ENCODE measurements at regions not wholly inside any gene's neighbourhood (a gene's known extent, or its start where the extent isn't known, plus 50 kb on each side); places are given as distances from the start of the nearest gene placed in this dataset.
"Not testable (repeated sequence)": the region's sequence is repeated elsewhere in the genome, so short reads cannot be mapped to it uniquely, and the experiment has no call there.

GRCh38 chr2:22442051-22442450 is 942.9 kb upstream of the KLHL29 start:
- no peak for DNase-seq

DNA sequence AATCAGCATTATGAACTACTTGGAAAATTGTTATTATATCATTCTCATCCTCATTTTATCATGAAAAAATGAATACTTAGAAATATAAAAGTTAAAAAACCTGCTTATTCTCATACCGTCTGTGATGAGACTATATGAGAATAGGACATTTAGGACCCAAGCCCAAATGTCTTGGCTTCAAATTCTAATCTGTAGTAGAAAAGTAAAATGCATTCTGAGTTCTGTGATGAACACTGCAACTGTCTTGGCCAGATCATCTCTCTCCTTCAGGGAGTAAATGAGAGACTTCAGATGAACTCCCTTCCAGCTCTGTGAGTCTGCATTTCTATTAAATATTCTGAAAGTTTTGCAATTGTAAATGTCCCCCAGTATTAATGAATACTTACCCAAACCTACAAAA is 940.7 kb upstream of the KLHL29 start:
- no peak for DNase-seq

DNA sequence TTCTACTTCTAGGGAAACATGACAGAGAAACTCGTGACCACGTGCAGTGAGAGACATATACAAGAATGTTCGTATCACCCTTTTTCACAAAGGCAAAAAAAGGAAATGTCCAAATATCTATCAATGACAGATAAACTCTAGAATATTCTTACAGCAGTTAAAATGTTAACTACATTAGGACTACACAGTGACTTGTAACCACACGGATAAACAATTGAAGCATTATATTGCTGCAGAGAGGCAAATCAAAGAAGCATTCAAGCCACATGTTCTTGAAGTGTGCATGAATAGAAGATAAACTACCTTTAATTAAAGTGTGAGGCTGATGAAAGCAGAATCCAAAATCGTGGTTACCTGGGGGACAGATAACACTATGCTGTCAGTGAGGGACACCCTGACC is 935.3 kb upstream of the KLHL29 start:
- DNase-seq = no peak

GRCh38 chr2:22450831-22451230 is 934.1 kb upstream of the KLHL29 start:
- DNase-seq = no peak

GRCh38 chr2:22454826-22455485 is 930.0 kb upstream of the KLHL29 start:
- DNase-seq = no peak

DNA sequence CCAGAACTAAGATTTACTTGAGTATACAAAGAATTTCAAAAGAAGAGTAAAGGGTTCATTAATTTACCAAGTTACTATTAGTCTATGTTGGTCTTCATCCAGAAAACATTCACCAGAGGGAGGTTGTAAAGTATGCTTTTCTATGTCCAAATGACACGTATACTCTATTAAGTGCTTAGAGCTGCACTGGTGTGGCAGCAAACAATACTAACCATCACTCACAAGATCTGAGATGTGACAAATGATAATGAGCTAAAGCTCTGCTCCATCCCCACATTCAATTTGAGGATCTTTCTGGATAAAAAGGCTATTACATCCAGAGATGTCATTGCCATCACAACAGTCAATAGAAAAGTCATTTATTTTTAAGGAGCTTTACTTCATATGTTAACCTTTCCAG is 926.5 kb upstream of the KLHL29 start:
- no peak for DNase-seq

GRCh38 chr2:22475103-22475502 is 909.9 kb upstream of the KLHL29 start:
- not testable (repeated sequence) for DNase-seq

DNA sequence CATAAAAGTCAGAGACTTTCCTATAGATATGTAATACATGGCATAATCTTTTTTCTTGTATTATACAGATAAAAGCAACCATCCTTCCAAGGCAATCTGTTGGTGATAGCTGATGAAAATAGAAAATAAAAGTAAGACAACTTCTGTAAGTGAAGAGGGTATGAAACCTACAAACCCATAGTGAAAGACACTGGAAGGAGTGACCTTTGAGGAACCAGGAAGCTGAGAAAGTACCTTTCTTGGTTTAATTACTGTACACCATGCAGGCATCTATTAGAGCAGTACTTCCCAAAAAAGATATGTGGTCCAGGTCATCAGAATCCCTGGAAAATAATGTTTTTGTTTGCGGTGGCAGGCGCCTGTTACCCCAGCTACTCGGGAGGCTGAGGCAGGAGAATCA is 906.6 kb upstream of the KLHL29 start:
- no peak for DNase-seq

DNA sequence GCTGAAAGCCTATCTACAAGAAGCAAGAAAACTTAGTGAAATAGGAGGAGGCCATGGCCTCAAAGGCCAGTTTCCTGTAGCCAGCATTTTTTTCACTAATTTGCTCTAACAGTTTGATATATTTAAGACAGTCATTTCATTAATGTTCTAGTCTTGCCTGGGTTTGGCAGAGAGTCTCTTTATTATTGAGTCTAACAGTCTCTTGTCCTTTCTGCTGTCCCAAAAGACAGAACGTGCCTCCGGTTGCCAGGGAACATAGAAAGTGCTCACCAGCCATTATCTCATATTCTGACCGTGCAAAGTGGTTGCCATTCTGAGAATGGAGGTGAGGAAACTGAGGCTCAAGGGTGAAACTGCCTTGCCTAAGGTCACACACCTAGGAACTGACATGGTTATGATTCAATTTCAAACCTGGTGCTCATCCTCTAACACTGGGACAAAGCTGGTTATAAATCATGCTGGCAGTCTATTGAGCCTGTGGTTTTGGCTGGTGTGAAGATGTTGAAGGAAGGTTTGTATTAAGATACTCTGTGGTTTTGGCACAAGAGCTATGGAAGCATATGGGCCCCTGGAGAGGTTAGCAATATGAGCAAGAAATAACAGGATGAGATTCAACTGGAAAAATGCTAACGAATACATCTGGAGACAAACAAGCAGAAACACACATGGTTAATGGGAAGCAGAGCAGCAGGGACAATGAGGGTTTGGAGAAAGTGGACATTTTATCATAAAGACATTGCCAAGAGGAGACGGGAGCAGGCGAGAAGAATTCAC is 903.3 kb upstream of the KLHL29 start:
- DNase-seq = no peak

DNA sequence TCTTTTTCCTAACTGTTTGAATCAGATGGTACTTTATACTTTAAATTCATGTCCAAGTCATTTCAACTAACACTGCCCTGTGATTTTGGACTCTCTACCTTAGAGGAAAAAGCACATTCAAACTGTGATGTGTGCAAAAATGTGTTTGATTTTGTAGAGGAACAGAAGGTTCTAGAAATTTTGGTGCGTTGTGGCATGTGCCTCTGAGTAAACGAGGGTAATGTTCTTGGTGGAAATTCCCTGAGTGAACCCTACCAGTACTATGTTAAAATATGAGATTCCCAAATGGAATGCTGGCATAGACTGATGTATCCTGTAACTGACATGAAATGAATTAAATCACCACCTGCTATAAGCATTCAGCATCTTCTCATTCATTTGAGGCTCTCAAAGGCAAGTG is 901.9 kb upstream of the KLHL29 start:
- no peak for DNase-seq

- DNase-seq = no peak
Measured at GRCh38 chr2:22485486-22485885, 899.5 kb upstream of the KLHL29 start.

- DNase-seq = no peak
Measured at GRCh38 chr2:22486343-22486742, 898.6 kb upstream of the KLHL29 start.

- no peak for DNase-seq
Measured at GRCh38 chr2:22487036-22487435, 897.9 kb upstream of the KLHL29 start.

GRCh38 chr2:22487541-22487940 is 897.4 kb upstream of the KLHL29 start:
- DNase-seq = no peak

- DNase-seq = no peak
Measured at GRCh38 chr2:22491442-22491841, 893.5 kb upstream of the KLHL29 start.

GRCh38 chr2:22494156-22494555 is 890.8 kb upstream of the KLHL29 start:
- no peak for DNase-seq

GRCh38 chr2:22497064-22497463 is 887.9 kb upstream of the KLHL29 start:
- DNase-seq = no peak

- no peak for DNase-seq
Measured at GRCh38 chr2:22497789-22498188, 887.2 kb upstream of the KLHL29 start.

DNA sequence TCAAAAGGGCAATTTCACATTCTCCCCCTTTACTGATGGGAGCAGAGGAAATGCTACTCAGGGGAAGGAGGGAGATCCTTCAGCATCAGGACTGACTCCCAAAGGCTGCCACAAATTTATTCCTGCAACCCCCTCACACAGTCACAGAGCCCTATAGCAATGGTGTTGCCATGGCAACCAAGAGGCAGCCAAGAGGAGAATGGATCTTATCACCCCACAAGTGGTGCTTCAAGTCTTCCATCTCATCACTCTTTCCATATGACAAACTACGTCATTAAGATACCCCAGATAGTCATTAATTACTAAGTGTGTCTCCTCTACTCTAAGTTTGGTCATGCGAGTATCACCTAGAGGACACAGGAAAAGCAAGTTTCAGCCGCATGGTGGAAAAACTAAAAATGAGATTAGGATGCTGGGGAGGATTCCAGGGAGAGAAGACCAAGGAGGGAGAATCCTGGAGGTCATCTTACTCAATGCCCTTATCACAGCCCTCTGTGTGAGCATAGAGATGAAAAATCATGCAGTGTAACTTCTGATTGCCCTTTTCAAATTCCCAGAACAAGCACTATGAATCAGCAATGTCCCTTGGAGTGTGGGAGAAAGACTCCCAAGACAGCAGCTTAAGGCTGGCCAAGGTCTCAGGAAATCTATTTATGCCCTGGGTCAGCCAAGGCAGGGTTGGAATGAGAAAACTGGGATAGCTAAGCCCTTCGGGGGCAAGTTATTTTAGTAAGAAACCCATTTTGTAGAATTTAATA is 885.7 kb upstream of the KLHL29 start:
- no peak for DNase-seq

- no peak for DNase-seq
Measured at GRCh38 chr2:22500555-22500935, 884.4 kb upstream of the KLHL29 start.

DNA sequence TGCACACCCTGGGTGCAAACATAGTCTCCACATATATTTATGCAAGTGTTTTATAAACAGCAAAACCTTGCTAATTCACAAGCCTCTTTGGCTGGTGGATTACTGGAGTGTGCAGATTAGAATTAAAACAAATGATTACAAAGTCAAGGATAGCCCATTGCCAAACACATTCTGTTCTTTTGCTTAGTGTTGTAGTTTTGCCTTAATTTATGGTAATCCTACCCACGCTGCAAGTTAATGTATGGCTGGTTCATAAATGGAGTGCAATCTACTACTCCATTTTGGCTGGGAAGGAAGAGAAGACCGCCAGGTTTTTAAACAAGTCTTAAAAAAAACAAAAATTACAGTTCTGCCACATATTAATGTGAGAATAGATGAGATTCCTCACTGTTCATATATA is 883.1 kb upstream of the KLHL29 start:
- no peak for DNase-seq

DNA sequence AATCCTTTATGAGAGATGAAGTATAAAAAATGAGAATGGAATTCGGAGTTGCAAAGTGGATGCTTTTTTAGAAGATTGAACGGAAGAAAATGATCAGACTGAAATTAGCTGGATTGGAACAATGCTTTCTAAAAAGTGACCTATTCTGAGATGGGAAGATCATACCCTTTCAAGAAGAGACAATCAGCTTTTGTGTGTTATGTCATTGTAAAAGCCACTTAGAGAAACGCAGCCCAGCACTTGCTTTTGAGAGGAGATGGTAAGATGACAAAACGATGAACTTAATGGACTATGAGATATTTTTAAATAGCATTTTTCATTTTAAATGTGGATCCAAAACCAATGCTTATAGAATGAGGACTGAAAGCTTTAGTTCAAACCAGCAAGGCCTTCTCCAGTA is 871.4 kb upstream of the KLHL29 start:
- DNase-seq = no peak

GRCh38 chr2:22517141-22517540 is 867.8 kb upstream of the KLHL29 start:
- no peak for DNase-seq

DNA sequence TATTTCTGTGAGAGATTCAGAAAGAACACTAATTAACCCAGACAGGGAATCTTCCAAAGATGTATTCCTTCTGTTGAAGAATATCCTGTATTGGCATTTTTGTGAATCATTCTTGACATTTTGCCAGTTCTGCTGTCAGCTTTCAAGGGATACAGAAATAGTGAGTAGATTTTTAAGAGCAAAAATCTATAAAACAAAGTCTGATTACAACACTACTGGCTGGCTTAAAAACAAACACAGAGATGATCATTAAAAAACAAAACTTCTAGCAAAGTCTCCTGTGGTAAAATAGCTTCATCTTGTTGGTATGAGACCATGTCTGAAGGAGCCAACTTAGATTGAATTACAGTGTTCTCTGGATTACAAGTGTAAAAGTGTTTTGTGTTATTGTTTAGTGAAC is 866.3 kb upstream of the KLHL29 start:
- DNase-seq = no peak
